Upper lobe of left lung (tissue), 6 donors: ENCODE measurements at regions not wholly inside any gene's neighbourhood (a gene's known extent, or its start where the extent isn't known, plus 50 kb on each side); places are given as distances from the start of the nearest gene placed in this dataset.

Source experiments
- ATAC-seq, 2 donors: fragments of 200-7000 bp; cut with Tn5 transposase; one replicate each; pipeline ENCODE4 v1.9.1; 2022; ENCODE audit warnings: mild to moderate bottlenecking in 2 of 2, moderate library complexity in 2 of 2; ENCODE audit not compliant: low FRiP score in 2 of 2
- DNase-seq, 2 donors: peaks; one replicate each; pipeline ENCODE4 v3.0.0-alpha.2; 2019 to 2020
- H3K27ac ChIP-seq, 4 donors: fragments of 200-600 bp; sonication (generic); one replicate each; pipeline ENCODE4 v1.5.1; 2016 to 2019
- H3K27me3 ChIP-seq, 4 donors: fragments of 200-600 bp; sonication (generic); one replicate each; pipeline ENCODE4 v1.5.1; 2017 to 2019
- H3K36me3 ChIP-seq, 4 donors: fragments of 200-600 bp; sonication (generic); one replicate each; pipeline ENCODE4 v1.5.1; 2016 to 2019
- H3K4me1 ChIP-seq, 4 donors: fragments of 200-600 bp; sonication (generic); one replicate each; pipeline ENCODE4 v1.5.1; 2018 to 2019
- H3K4me3 ChIP-seq, 4 donors: fragments of 200-600 bp; sonication (generic); one replicate each; pipeline ENCODE4 v1.5.1; 2017 to 2019; ENCODE audit warnings: mild to moderate bottlenecking in 2 of 4, moderate library complexity in 1 of 4
- H3K9me3 ChIP-seq, 4 donors: fragments of 200-600 bp; sonication (generic); one replicate each; pipeline ENCODE4 v1.5.1; 2018 to 2019
- EP300 ChIP-seq, 4 donors: sonication (generic); formaldehyde crosslinking; IDR thresholded peaks; one replicate each; pipeline ENCODE4 v1.5.1; 2017; ENCODE audit warnings: antibody characterized with exemption in 4 of 4, control low read depth in 2 of 4
- POLR2A ChIP-seq, 4 donors: fragments of 450-650 bp; IDR thresholded peaks; one replicate each; pipeline ENCODE4 v1.5.1; 2016 to 2017; ENCODE audit warnings: antibody characterized with exemption in 4 of 4, mild to moderate bottlenecking in 2 of 4
- POLR2AphosphoS5 ChIP-seq, 2 donors: sonication (generic); formaldehyde crosslinking; IDR thresholded peaks; one replicate each; pipeline ENCODE4 v1.5.1; 2017; ENCODE audit warnings: antibody characterized with exemption in 2 of 2
- WGBS, 2 donors: methylation state at CpG; one replicate each; pipeline ENCODE4 v1.1.5; 2017 to 2018; 5-methylcytosine and 5-hydroxymethylcytosine counted together
- TF ChIP-seq, protein P1 (sequence below), 6 experiments: fragments of 450-650 bp in 4 of 6; fragments of 200-600 bp in 2 of 6; sonication (generic) in 2 of 6; IDR thresholded peaks; one replicate each; pipeline ENCODE4 v1.5.1; 2016 to 2019; ENCODE audit warnings: antibody characterized with exemption in 6 of 6
- donor health status: DM: no; HTN: no; CAD: no; lungs with moderate emphysema.
- donor health status: DM: no; HTN: yes; CAD: no; lungs with severe emphysema.

DNA sequence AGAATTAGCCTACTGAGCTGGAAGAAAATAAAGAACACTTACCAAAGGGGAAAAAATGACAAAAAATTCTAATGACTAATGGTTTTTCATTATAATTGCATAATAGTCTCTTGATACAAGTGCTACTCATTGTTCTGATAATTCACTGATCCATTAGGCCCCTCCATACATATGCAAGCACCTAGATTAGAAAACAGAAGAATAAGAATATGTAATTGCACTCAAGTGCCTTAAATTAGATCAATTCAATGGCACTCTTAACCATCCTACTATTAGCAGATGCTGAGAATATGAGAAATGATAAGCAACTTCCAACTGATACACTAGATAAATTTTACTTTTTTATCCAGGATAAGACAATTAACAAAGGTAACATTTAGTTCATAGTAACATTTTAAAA is 440.9 kb upstream of the C9orf72 start:
- Histone ChIP-seq H3K36me3 (no peaks in the 10 kb centered on the region), H3K27ac (no peak overlapping the region), H3K9me3 (no peaks in the 10 kb centered on the region), H3K27me3 (no peaks in the 10 kb centered on the region), H3K4me3 (no peak overlapping the region), H3K4me1 (no peaks in the 10 kb centered on the region)
- no peak for DNase-seq
- TF ChIP-seq EP300 (IDR thresholded peaks at IDR 0.05) (no peak), POLR2AphosphoS5 (IDR thresholded peaks at IDR 0.05) (no peak), POLR2A (IDR thresholded peaks at IDR 0.05) (no peak)
- TF ChIP-seq, protein P1, sequence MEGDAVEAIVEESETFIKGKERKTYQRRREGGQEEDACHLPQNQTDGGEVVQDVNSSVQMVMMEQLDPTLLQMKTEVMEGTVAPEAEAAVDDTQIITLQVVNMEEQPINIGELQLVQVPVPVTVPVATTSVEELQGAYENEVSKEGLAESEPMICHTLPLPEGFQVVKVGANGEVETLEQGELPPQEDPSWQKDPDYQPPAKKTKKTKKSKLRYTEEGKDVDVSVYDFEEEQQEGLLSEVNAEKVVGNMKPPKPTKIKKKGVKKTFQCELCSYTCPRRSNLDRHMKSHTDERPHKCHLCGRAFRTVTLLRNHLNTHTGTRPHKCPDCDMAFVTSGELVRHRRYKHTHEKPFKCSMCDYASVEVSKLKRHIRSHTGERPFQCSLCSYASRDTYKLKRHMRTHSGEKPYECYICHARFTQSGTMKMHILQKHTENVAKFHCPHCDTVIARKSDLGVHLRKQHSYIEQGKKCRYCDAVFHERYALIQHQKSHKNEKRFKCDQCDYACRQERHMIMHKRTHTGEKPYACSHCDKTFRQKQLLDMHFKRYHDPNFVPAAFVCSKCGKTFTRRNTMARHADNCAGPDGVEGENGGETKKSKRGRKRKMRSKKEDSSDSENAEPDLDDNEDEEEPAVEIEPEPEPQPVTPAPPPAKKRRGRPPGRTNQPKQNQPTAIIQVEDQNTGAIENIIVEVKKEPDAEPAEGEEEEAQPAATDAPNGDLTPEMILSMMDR (IDR thresholded peaks at IDR 0.05), result no peak
- ATAC-seq, result no peak

DNA sequence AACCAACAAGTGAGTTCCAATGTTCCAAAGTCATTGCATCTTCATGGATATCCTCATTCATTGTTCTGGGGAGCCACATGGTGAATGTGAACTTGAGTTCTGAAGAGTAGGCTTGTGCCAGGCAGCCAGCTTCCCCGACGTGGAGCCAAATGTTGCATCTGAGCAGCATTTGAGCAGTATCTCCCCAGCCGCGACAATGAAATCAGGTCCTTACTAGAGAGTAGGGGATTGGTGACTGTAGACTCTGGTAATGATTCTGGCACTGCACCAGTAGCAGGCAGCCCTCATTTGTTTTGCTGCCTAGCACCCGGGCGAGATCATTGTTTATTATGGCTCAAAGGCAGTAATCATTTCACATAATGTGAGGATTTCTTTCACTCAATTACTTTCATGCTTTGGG is 451.4 kb upstream of the C9orf72 start:
- no peak for DNase-seq
- no peaks in the 10 kb centered on the region for H3K9me3 ChIP-seq
- no peak overlapping the region for H3K27ac ChIP-seq
- WGBS, 2 donors, result 27 to 78% methylated on average over 3 to 6 of the region's 6 CpGs
- H3K36me3 ChIP-seq, result no peaks in the 10 kb centered on the region
- H3K27me3 ChIP-seq, result no peaks in the 10 kb centered on the region
- no peaks in the 10 kb centered on the region for H3K4me1 ChIP-seq
- no peak overlapping the region for H3K4me3 ChIP-seq
- no peak for ATAC-seq
- TF ChIP-seq POLR2AphosphoS5 (IDR thresholded peaks at IDR 0.05) (no peak), POLR2A (IDR thresholded peaks at IDR 0.05) (no peak), EP300 (IDR thresholded peaks at IDR 0.05) (no peak)
- TF ChIP-seq, protein P1 (IDR thresholded peaks at IDR 0.05), result no peak

DNA sequence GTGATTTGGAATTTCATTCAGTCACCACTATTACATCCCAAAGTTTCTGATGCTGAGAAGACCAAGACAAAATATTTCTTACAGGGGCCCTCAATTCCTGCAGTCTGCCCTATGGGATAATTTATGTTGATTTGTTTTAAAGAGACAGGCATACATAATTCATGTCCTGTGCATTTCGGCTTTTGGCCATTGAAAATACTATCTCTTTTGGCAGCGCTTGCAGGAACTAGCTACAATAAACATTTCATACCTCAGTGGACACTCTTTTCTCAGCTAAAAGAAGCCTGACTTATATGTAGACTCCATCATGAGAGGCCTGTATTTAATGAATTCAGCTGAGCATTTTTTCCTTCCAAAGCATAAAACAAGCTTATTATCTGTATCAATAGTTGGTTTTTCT is 451.9 kb upstream of the C9orf72 start:
- ATAC-seq, result no peak
- H3K9me3 ChIP-seq, result no peaks in the 10 kb centered on the region
- H3K27me3 ChIP-seq, result no peaks in the 10 kb centered on the region
- no peaks in the 10 kb centered on the region for H3K4me1 ChIP-seq
- no peak overlapping the region for H3K27ac ChIP-seq
- WGBS, 2 donors, result 54 to 63% methylated on average over 2 of the region's 2 CpGs
- no peak overlapping the region for H3K4me3 ChIP-seq
- DNase-seq, result no peak
- H3K36me3 ChIP-seq, result no peaks in the 10 kb centered on the region
- TF ChIP-seq EP300 (IDR thresholded peaks at IDR 0.05) (no peak), POLR2A (IDR thresholded peaks at IDR 0.05) (no peak), POLR2AphosphoS5 (IDR thresholded peaks at IDR 0.05) (no peak)
- TF ChIP-seq, protein P1 (IDR thresholded peaks at IDR 0.05), result no peak

DNA sequence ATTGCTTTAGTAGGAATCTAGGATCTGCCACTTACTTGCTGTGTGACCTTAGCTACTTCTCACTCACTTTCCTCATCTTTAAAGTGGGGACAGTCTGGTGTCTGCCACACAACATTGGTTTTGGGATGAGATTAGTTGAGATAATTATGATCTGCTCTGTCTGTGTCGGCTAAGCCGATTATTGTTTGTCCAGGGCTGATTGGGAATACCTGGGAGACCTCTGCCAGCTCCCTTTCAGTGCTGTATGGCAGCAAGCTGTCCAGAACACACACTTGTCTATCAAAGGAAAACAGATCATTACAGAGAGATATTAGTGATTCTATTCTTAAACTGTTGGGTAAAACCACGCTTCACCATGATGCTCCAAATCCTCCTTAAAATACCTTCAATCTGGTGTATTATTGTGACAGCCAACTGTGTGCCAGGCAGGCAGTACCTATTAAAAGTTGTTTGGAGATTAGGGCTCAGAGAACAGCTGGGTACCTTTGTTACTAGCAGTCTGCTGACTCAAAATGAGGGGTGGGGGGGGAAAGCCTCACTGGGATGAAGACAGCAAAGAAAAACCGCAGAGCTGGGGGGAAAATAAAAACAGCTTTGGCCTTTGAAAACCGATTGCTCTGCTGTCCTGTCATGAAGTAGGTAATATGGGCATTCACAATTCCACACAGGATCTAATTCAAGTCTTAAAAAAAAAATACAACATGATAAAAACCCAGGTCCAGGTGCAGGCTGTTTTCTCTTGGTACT is 458.4 kb upstream of the C9orf72 start:
- WGBS, 2 donors, result 84 to 85% methylated on average over 5 of the region's 5 CpGs

More for the DNA sequence above, 458.4 kb upstream of the C9orf72 start:
- DNase-seq (no peak), ATAC-seq (no peak)
- Histone ChIP-seq H3K4me3 (no peak overlapping the region), H3K36me3 (no peaks in the 10 kb centered on the region), H3K27me3 (no peaks in the 10 kb centered on the region), H3K9me3 (no peaks in the 10 kb centered on the region), H3K4me1 (no peaks in the 10 kb centered on the region), H3K27ac (no peak overlapping the region)
- TF ChIP-seq, protein P1 (IDR thresholded peaks at IDR 0.05), result no peak
- TF ChIP-seq POLR2AphosphoS5 (IDR thresholded peaks at IDR 0.05) (no peak), POLR2A (IDR thresholded peaks at IDR 0.05) (no peak), EP300 (IDR thresholded peaks at IDR 0.05) (no peak)
